ENCODE measurements at regions not wholly inside any gene's neighbourhood (a gene's known extent, or its start where the extent isn't known, plus 50 kb on each side); places are given as distances from the start of the nearest gene placed in this dataset.
"Not testable (repeated sequence)": the region's sequence is repeated elsewhere in the genome, so short reads cannot be mapped to it uniquely, and the experiment has no call there.

GRCh38 chr11:130979386-130979972, 63.2 kb upstream of the SNX19 start:
- Histone ChIP-seq H3K9me3 (peaks cover 8% of the 10 kb centered on the region), H3K36me3 (ENCODE audit: control insufficient read depth, insufficient read depth, low read length) (no peaks in the 10 kb centered on the region), H3K4me3 (ENCODE audit: low read depth, low read length) (no peak overlapping the region), H3K27me3 (replicated peaks; ENCODE audit: control insufficient read depth, insufficient read depth, low read length) (no peaks in the 10 kb centered on the region), H3K4me1 (no peaks in the 10 kb centered on the region)
- no peak overlapping the region for H3K27ac Mint-ChIP-seq (ENCODE audit: unreplicated experiment)
- H3K4me3 Mint-ChIP-seq (ENCODE audit: unreplicated experiment), result no peak overlapping the region
- H3K9me3 Mint-ChIP-seq (ENCODE audit: unreplicated experiment), result peaks cover 10% of the 10 kb centered on the region
- TF ChIP-seq CTCF (IDR thresholded peaks at IDR 0.05; ENCODE audit: insufficient read depth in 1 of 2, low read depth in 1 of 2, low read length in 1 of 2, severe bottlenecking in 1 of 2, unreplicated experiment in 1 of 2), result peak; percentile 52 to 66
- peaks cover 25% of the 10 kb centered on the region for H3K27me3 Mint-ChIP-seq (ENCODE audit: insufficient read depth, unreplicated experiment)
- POLR2A ChIA-PET, result no interaction called here
- intact Hi-C loops (cut with micrococcal nuclease; ENCODE audit: unreplicated experiment), result loop anchor here (1.0 kb wide), 1 partner anchor 56 kb away; no protein-coding TSS in a partner anchor
- DNase-seq, result peak in 1 of 2 experiments; percentile 20
- no peaks in the 10 kb centered on the region for H3K4me1 Mint-ChIP-seq (ENCODE audit: low read depth, unreplicated experiment)
- CTCF ChIA-PET, result interaction anchor here (1.5 to 2.0 kb wide), 2 partner anchors 55 to 63 kb away, joined by 5 to 12 read pairs; partner anchors contain the start of gene SNX19
- no TSS peak for BruUV-seq (replicated peaks)
- H3K36me3 Mint-ChIP-seq (ENCODE audit: insufficient read depth, unreplicated experiment), result no peaks in the 10 kb centered on the region

- DNase-seq, result no peak
- ChIA-PET POLR2A (no interaction called here), CTCF (interaction anchor here (1.5 to 2.0 kb wide), 2 partner anchors 56 to 64 kb away, joined by 5 to 12 read pairs; partner anchors contain the start of gene SNX19)
These were observed 64.0 kb upstream of the SNX19 start for GRCh38 chr11:130980071-130980862.

GRCh38 chr11:130984241-130984640, 68.0 kb upstream of the SNX19 start:
- H3K9me3 ChIP-seq; H3K36me3 Mint-ChIP-seq (ENCODE audit: insufficient read depth, unreplicated experiment); intact Hi-C loops (cut with micrococcal nuclease; ENCODE audit: unreplicated experiment); H3K36me3 ChIP-seq (ENCODE audit: control insufficient read depth, insufficient read depth, low read length); H3K27me3 Mint-ChIP-seq (ENCODE audit: insufficient read depth, unreplicated experiment); H3K4me1 ChIP-seq; H3K4me3 ChIP-seq (ENCODE audit: low read depth, low read length); H3K4me3 Mint-ChIP-seq (ENCODE audit: unreplicated experiment); CTCF ChIA-PET; POLR2A ChIA-PET; DNase-seq; H3K9me3 Mint-ChIP-seq (ENCODE audit: unreplicated experiment); H3K27ac Mint-ChIP-seq (ENCODE audit: unreplicated experiment); BruUV-seq (replicated peaks); H3K27me3 ChIP-seq (replicated peaks; ENCODE audit: control insufficient read depth, insufficient read depth, low read length); H3K4me1 Mint-ChIP-seq (ENCODE audit: low read depth, unreplicated experiment): not testable (repeated sequence)

More at GRCh38 chr11:130980071-130980862, 64.0 kb upstream of the SNX19 start:
- Mint-ChIP-seq H3K27ac (ENCODE audit: unreplicated experiment) (no peak overlapping the region), H3K27me3 (ENCODE audit: insufficient read depth, unreplicated experiment) (peaks cover 20% of the 10 kb centered on the region), H3K9me3 (ENCODE audit: unreplicated experiment) (peaks cover 9% of the 10 kb centered on the region), H3K36me3 (ENCODE audit: insufficient read depth, unreplicated experiment) (no peaks in the 10 kb centered on the region), H3K4me3 (ENCODE audit: unreplicated experiment) (no peak overlapping the region), H3K4me1 (ENCODE audit: low read depth, unreplicated experiment) (no peaks in the 10 kb centered on the region)
- no peaks in the 10 kb centered on the region for H3K4me1 ChIP-seq
- H3K9me3 ChIP-seq, result peaks cover 8% of the 10 kb centered on the region
- no peaks in the 10 kb centered on the region for H3K36me3 ChIP-seq (ENCODE audit: control insufficient read depth, insufficient read depth, low read length)
- no TSS peak for BruUV-seq (replicated peaks)
- no peaks in the 10 kb centered on the region for H3K27me3 ChIP-seq (replicated peaks; ENCODE audit: control insufficient read depth, insufficient read depth, low read length)
- intact Hi-C loops (cut with micrococcal nuclease; ENCODE audit: unreplicated experiment), result no loop called here
- no peak for TF ChIP-seq CTCF (IDR thresholded peaks at IDR 0.05; ENCODE audit: insufficient read depth in 1 of 2, low read depth in 1 of 2, low read length in 1 of 2, severe bottlenecking in 1 of 2, unreplicated experiment in 1 of 2)
- H3K4me3 ChIP-seq (ENCODE audit: low read depth, low read length), result no peak overlapping the region
